Neural crest cell (in vitro differentiated cells): ENCODE measurements at regions not wholly inside any gene's neighbourhood (a gene's known extent, or its start where the extent isn't known, plus 50 kb on each side); places are given as distances from the start of the nearest gene placed in this dataset.
"Not testable (repeated sequence)": the region's sequence is repeated elsewhere in the genome, so short reads cannot be mapped to it uniquely, and the experiment has no call there.

Experiments used
- DNase-seq: peaks from one replicate; pipeline ENCODE4 v3.0.0; 2021; ENCODE audit warnings: low read depth, mixed read lengths, low spot score
- H3K27ac Mint-ChIP-seq: one replicate; pipeline ENCODE4 v1.8.0; 2021; ENCODE audit warnings: mild to moderate bottlenecking, mixed read lengths; ENCODE audit not compliant: unreplicated experiment
- H3K27me3 Mint-ChIP-seq: 2 replicates; pipeline ENCODE4 v1.8.0; 2021; ENCODE audit warnings: low read depth, mild to moderate bottlenecking, mixed read lengths
- H3K36me3 Mint-ChIP-seq: 2 replicates; pipeline ENCODE4 v1.8.0; 2021; ENCODE audit warnings: low read depth, mild to moderate bottlenecking, mixed read lengths
- H3K4me1 Mint-ChIP-seq: 2 replicates; pipeline ENCODE4 v1.8.0; 2021; ENCODE audit warnings: mixed read lengths
- H3K4me3 Mint-ChIP-seq: one replicate; pipeline ENCODE4 v1.8.0; 2021; ENCODE audit warnings: mild to moderate bottlenecking, mixed read lengths
- H3K9me3 Mint-ChIP-seq: 2 replicates; pipeline ENCODE4 v1.8.0; 2021; ENCODE audit warnings: mixed read lengths
- TF ChIP-seq, protein P1 (sequence below): fragments of 200-600 bp; sonication (generic); conservative IDR thresholded peaks from 2 replicates; pipeline ENCODE4 v1.5.0; 2021; ENCODE audit warnings: antibody characterized with exemption, mild to moderate bottlenecking

DNA sequence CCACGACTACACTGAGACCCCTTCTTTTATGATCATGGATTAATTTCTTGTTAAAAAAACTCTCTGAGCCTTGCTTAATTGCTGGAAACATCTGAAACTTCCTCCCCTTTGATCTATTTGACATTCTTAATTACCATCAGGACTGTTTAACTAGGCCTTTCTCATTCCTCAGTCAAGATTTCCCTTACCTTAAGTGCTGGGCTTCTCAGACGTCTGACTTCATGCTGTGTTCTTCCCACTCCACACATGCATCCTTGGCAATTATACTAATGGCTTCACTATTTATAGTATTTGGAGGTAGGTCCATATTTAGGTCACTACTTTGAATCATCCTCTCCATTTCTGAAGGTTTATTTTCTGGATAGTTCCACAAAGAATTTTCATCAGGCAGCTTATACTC is 341.3 kb upstream of the TMPRSS15 start:
- H3K4me3 Mint-ChIP-seq, result no peak overlapping the region
- no peaks in the 10 kb centered on the region for H3K9me3 Mint-ChIP-seq
- no peak overlapping the region for H3K27ac Mint-ChIP-seq
- TF ChIP-seq, protein P1, sequence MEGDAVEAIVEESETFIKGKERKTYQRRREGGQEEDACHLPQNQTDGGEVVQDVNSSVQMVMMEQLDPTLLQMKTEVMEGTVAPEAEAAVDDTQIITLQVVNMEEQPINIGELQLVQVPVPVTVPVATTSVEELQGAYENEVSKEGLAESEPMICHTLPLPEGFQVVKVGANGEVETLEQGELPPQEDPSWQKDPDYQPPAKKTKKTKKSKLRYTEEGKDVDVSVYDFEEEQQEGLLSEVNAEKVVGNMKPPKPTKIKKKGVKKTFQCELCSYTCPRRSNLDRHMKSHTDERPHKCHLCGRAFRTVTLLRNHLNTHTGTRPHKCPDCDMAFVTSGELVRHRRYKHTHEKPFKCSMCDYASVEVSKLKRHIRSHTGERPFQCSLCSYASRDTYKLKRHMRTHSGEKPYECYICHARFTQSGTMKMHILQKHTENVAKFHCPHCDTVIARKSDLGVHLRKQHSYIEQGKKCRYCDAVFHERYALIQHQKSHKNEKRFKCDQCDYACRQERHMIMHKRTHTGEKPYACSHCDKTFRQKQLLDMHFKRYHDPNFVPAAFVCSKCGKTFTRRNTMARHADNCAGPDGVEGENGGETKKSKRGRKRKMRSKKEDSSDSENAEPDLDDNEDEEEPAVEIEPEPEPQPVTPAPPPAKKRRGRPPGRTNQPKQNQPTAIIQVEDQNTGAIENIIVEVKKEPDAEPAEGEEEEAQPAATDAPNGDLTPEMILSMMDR, result no peak
- no peaks in the 10 kb centered on the region for H3K27me3 Mint-ChIP-seq
- DNase-seq, result no peak
- H3K36me3 Mint-ChIP-seq, result no peaks in the 10 kb centered on the region
- H3K4me1 Mint-ChIP-seq, result no peaks in the 10 kb centered on the region

- H3K4me1 Mint-ChIP-seq, H3K27me3 Mint-ChIP-seq, DNase-seq, H3K9me3 Mint-ChIP-seq, H3K36me3 Mint-ChIP-seq, H3K4me3 Mint-ChIP-seq: not testable (repeated sequence)
- H3K27ac Mint-ChIP-seq, result peak overlapping the region; percentile 78
Measured at GRCh38 chr21:18752894-18753293, 349.3 kb upstream of the TMPRSS15 start.

DNA sequence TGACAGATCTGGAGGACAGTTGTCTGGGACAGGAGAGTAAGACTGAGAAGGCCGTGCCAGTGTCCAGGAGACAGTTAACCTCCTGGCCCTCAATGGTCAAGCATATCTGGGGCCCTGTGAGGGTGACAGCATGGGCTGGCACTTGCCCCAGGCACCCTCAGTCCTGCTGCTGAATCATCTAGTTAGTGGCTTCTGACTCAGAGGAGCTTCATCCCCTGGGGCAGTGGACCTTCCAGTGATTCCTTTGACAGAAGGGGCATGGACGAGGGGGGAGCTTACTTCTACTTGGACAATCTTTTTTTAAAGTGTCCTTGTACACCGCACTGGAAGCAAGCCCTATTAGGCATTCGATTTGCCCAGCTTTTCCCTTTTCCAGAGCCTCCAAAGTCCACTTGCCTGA is 352.7 kb upstream of the TMPRSS15 start:
- H3K9me3 Mint-ChIP-seq, result peaks cover 11% of the 10 kb centered on the region
- H3K4me1 Mint-ChIP-seq, H3K36me3 Mint-ChIP-seq, H3K4me3 Mint-ChIP-seq, H3K27ac Mint-ChIP-seq, DNase-seq, H3K27me3 Mint-ChIP-seq: not testable (repeated sequence)

- no peaks in the 10 kb centered on the region for H3K27me3 Mint-ChIP-seq
- H3K4me1 Mint-ChIP-seq, result no peaks in the 10 kb centered on the region
- TF ChIP-seq, protein P1, result no peak
- no peaks in the 10 kb centered on the region for H3K36me3 Mint-ChIP-seq
- DNase-seq, result no peak
- no peak overlapping the region for H3K4me3 Mint-ChIP-seq
- no peak overlapping the region for H3K27ac Mint-ChIP-seq
- H3K9me3 Mint-ChIP-seq, result peaks cover 6% of the 10 kb centered on the region
Measured at GRCh38 chr21:18759267-18759666, 355.7 kb upstream of the TMPRSS15 start.

DNA sequence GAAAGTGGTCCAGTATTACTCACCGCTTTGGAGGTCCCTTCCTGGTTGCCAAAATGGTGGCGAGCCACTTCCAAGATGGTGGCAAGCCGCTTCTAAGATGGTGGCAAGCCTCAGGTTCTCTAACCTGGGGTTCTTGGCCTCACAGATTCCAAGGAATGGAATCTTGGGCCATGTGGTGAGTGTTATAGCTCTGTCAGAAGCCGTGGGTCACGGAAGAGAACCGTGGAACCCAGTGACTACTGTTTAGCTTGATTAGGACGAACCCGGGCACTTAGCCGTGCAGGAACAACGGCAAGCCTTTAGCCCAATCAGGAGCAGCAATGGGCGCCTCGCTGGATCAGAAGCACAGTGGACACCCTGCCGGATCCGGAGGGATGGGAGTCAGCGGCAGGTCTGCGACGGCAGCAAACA is 356.2 kb upstream of the TMPRSS15 start:
- Mint-ChIP-seq H3K9me3 (peaks cover 6% of the 10 kb centered on the region), H3K27me3 (no peaks in the 10 kb centered on the region), H3K4me3 (no peak overlapping the region), H3K36me3 (no peaks in the 10 kb centered on the region), H3K4me1 (no peaks in the 10 kb centered on the region), H3K27ac (no peak overlapping the region)
- TF ChIP-seq, protein P1, result no peak
- DNase-seq, result no peak

GRCh38 chr21:18760247-18760646 is 356.7 kb upstream of the TMPRSS15 start:
- H3K36me3 Mint-ChIP-seq, result no peaks in the 10 kb centered on the region
- TF ChIP-seq, protein P1, result no peak
- no peaks in the 10 kb centered on the region for H3K4me1 Mint-ChIP-seq

GRCh38 chr21:18764720-18765119 is 361.1 kb upstream of the TMPRSS15 start:
- TF ChIP-seq, protein P1, result no peak
- no peaks in the 10 kb centered on the region for H3K27me3 Mint-ChIP-seq
- no peaks in the 10 kb centered on the region for H3K36me3 Mint-ChIP-seq
- no peak overlapping the region for H3K27ac Mint-ChIP-seq
- DNase-seq, result no peak
- H3K9me3 Mint-ChIP-seq, result peaks cover 4% of the 10 kb centered on the region
- no peak overlapping the region for H3K4me3 Mint-ChIP-seq
- H3K4me1 Mint-ChIP-seq, result no peaks in the 10 kb centered on the region

More at GRCh38 chr21:18760247-18760646, 356.7 kb upstream of the TMPRSS15 start:
- Mint-ChIP-seq H3K27me3 (no peaks in the 10 kb centered on the region), H3K27ac (no peak overlapping the region), H3K9me3 (peaks cover 6% of the 10 kb centered on the region), H3K4me3 (no peak overlapping the region)
- no peak for DNase-seq
